Subcutaneous abdominal adipose tissue (tissue), 5 donors: ENCODE measurements at regions not wholly inside any gene's neighbourhood (a gene's known extent, or its start where the extent isn't known, plus 50 kb on each side); places are given as distances from the start of the nearest gene placed in this dataset.

ENCODE experiments used
- H3K27ac ChIP-seq: one replicate; pipeline ENCODE4 v1.7.0; 2013; ENCODE audit warnings: low read depth, mild to moderate bottlenecking, inconsistent platforms, low read length, moderate library complexity
- H3K27me3 ChIP-seq, 5 donors: one replicate each; pipeline ENCODE4 v1.7.0; 2013; ENCODE audit warnings: low read length in 5 of 5, inconsistent platforms in 1 of 5; ENCODE audit not compliant: control insufficient read depth in 5 of 5, insufficient read depth in 4 of 5
- H3K36me3 ChIP-seq, 5 donors: one replicate each; pipeline ENCODE4 v1.7.0; 2013; ENCODE audit warnings: low read length in 5 of 5; ENCODE audit not compliant: control insufficient read depth in 5 of 5, insufficient read depth in 5 of 5
- H3K4me1 ChIP-seq, 5 donors: one replicate each; pipeline ENCODE4 v1.7.0; 2013; ENCODE audit warnings: low read length in 5 of 5, mild to moderate bottlenecking in 3 of 5, moderate library complexity in 1 of 5; ENCODE audit not compliant: control insufficient read depth in 5 of 5, insufficient read depth in 5 of 5
- H3K4me3 ChIP-seq, 5 donors: one replicate each; pipeline ENCODE4 v1.7.0; 2013; ENCODE audit warnings: low read length in 5 of 5, low read depth in 1 of 5
- H3K9ac ChIP-seq, 5 donors: one replicate each; pipeline ENCODE4 v1.7.0; 2013; ENCODE audit warnings: low read length in 5 of 5, mild to moderate bottlenecking in 4 of 5, moderate library complexity in 3 of 5
- H3K9me3 ChIP-seq, 5 donors: one replicate each; pipeline ENCODE4 v1.7.0; 2013; ENCODE audit warnings: low read length in 5 of 5; ENCODE audit not compliant: control insufficient read depth in 5 of 5
- donor health status: healthy.
- donor health status: healthy.
- donor health status: healthy.
- donor health status: healthy.
- donor health status: healthy.

DNA sequence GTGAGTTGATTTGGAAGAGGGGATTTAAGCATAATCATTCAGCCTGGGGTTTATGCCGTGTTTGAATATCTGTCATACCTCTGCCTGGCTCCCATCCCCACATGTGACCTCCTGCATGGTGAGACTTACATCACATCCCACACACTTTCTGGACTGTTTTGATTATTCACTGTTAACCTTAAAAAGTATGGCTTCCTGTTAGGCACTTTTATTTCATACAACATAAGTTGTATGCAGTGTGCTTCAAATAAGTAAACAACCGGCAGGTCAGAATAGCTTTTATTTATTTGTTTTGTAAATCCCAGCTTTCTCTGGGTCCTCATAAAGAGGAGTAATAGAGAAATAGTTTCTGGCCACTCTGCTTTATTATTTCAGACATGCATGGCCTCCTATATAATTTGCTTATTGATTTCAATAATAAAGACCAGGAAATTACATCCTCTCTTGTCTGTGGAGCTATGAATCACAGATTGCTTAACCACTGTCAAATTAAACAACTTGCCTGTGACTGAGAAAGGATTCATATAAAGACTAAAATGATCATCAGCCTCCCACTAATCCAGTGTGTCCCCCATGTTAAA is 376.8 kb upstream of the ZFP42 start:
- H3K9ac ChIP-seq: no peak overlapping the region
- no peaks in the 10 kb centered on the region for H3K36me3 ChIP-seq
- H3K27ac ChIP-seq: no peak overlapping the region
- peaks cover 0 to 3% (median 0%) of the 10 kb centered on the region in 5 donors for H3K9me3 ChIP-seq
- H3K4me1 ChIP-seq: no peaks in the 10 kb centered on the region
- H3K4me3 ChIP-seq: no peak overlapping the region
- H3K27me3 ChIP-seq: no peaks in the 10 kb centered on the region

DNA sequence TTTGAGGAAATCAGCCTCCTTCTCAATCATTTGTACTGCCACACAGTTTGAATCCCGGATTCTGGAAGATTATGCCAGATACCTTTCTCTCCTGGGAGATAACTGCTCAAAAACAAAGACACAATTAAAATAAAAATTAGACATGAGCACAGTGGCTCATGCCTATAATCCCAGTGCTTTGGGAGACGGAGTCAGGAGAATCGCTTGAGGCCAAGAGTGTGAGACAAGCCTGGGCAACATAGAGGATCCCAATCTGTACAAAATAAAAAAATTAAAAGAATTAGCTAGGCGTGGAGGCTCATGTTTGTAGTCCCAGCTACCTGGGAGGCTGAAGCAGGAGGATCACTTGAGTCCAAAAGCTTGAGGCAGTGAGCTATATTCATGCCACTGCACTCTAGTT is 376.3 kb upstream of the ZFP42 start:
- H3K27ac ChIP-seq: no peak overlapping the region

DNA sequence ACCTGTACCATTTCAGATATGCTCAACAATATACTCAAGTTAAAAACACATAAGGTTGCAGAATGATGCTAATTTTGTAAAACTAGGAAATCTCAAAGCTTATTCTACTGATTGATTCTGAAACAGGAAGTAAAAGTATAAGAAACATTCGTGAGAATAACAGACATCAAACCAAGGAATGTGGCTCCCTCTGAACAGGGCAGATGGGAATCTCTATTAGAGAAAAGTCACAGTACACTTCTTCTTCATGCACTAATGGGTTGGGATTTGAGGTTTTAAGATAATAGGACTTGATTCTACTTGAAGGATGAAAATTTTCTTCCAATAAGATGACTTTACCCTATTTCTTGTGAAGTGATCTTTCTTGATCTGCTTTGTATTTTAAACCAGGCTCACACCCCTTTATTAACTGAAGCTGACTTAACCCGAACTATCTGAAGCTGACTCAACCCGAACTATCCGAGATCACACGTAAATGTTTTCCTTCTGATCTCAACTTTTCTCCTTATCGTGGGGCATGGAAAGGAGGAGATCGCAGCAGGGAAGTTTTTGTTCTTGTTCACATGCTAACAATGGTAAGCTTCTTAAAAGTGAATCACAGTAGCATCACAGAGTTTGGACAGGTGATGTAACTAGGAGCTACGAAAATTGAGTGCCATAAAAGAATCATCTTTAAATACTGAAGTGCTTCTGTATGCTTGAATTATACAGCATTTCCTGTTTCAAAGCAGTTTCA is 363.1 kb upstream of the ZFP42 start:
- Histone ChIP-seq H3K9ac (no peak overlapping the region), H3K36me3 (no peaks in the 10 kb centered on the region), H3K27me3 (no peaks in the 10 kb centered on the region), H3K4me3 (no peak overlapping the region), H3K9me3 (peaks cover 0 to 5% (median 0%) of the 10 kb centered on the region in 5 donors), H3K27ac (no peak overlapping the region), H3K4me1 (no peaks in the 10 kb centered on the region)

More for the DNA sequence above, 376.3 kb upstream of the ZFP42 start:
- H3K36me3 ChIP-seq: no peaks in the 10 kb centered on the region
- H3K9me3 ChIP-seq: peaks cover 0 to 7% (median 0%) of the 10 kb centered on the region in 5 donors
- no peaks in the 10 kb centered on the region for H3K4me1 ChIP-seq
- H3K4me3 ChIP-seq: no peak overlapping the region
- no peak overlapping the region for H3K9ac ChIP-seq
- no peaks in the 10 kb centered on the region for H3K27me3 ChIP-seq

DNA sequence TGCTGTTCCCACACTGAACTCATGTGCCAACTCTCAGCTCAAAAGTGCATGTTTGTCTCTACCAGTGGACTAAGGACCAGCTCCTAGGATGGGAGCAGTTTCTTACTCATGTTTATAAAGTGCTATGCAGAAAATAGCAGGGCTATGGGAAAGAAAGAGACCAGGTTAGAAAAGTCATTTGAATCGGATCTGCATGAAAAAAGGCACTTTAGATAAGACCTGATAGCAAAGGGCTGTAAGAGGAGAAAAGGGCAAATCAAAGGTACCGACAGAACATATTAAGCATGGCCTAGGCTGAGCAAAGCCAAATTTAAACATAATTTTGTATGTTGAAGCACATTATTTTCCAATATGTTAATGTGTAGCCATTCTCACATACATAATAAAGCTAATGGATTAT is 362.3 kb upstream of the ZFP42 start:
- Histone ChIP-seq H3K36me3 (no peaks in the 10 kb centered on the region), H3K9me3 (peaks cover 0 to 5% (median 0%) of the 10 kb centered on the region in 5 donors), H3K27me3 (no peaks in the 10 kb centered on the region), H3K27ac (no peak overlapping the region), H3K4me1 (no peaks in the 10 kb centered on the region), H3K4me3 (no peak overlapping the region), H3K9ac (no peak overlapping the region)

DNA sequence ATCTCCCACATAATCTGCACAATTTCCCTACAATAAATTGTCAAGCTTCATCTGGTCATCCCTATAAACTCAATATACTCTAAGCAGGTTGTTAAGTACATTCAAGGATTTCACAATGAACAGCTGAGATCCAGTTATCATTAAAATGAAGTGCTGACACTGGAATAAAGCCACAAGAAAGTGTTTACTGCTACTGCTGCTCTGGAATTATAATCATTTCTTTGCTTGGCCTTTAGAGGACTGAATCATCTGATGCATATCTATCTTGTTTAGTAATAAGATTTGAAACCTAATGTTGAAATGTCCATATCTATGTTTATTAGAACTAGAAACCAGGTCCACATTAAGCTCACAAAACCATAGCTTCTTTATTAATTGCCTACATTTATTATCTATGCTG is 338.6 kb upstream of the ZFP42 start:
- Histone ChIP-seq H3K9ac (no peak overlapping the region), H3K36me3 (no peaks in the 10 kb centered on the region), H3K9me3 (no peaks in the 10 kb centered on the region), H3K4me3 (no peak overlapping the region), H3K27ac (no peak overlapping the region), H3K27me3 (no peaks in the 10 kb centered on the region), H3K4me1 (no peaks in the 10 kb centered on the region)

DNA sequence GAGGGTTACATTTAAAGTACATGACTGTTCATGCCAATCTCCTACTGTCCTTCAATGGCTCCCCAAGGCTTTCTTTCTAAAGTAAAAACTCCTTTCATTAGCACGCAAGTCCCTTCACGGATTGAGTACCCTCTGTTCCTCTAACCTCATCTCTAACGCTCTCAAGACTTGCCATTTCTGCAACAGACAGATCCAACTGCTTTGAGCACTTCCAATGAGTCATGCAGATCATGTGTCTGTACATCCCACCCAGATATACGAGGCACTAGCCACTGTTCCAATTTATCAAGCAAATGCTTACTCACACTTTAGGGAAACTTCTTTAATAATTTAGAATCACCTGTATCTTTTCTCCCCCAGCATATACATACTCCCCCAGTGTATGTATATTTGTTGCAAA is 332.5 kb upstream of the ZFP42 start:
- Histone ChIP-seq H3K4me1 (peaks cover 0 to 5% (median 0%) of the 10 kb centered on the region in 5 donors), H3K9me3 (no peaks in the 10 kb centered on the region), H3K27ac (no peak overlapping the region), H3K36me3 (no peaks in the 10 kb centered on the region), H3K4me3 (no peak overlapping the region), H3K27me3 (no peaks in the 10 kb centered on the region), H3K9ac (no peak overlapping the region)

DNA sequence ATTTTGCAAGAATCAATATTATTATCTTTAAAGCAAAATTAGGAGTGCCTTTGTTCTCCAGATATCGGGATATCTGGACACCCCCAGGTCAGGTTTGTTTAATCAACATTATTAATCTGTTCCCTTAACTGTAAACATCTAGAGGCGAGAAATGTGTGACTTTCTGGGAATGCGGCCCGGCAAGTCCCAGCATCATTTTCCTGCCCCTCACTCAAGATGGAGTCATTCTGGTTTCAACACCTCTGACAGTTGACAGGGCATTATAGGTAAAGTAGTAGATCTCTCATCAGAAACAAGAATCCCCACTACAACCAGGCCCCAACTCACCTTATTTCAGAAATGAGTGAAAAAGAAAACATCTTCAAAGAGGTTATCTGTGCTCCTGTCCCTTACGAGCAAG is 331.6 kb upstream of the ZFP42 start:
- H3K9ac ChIP-seq: no peak overlapping the region
- H3K9me3 ChIP-seq: no peaks in the 10 kb centered on the region
- peaks cover 0 to 5% (median 0%) of the 10 kb centered on the region in 5 donors for H3K4me1 ChIP-seq
- H3K36me3 ChIP-seq: no peaks in the 10 kb centered on the region
- no peak overlapping the region for H3K27ac ChIP-seq
- H3K27me3 ChIP-seq: no peaks in the 10 kb centered on the region
- H3K4me3 ChIP-seq: no peak overlapping the region

DNA sequence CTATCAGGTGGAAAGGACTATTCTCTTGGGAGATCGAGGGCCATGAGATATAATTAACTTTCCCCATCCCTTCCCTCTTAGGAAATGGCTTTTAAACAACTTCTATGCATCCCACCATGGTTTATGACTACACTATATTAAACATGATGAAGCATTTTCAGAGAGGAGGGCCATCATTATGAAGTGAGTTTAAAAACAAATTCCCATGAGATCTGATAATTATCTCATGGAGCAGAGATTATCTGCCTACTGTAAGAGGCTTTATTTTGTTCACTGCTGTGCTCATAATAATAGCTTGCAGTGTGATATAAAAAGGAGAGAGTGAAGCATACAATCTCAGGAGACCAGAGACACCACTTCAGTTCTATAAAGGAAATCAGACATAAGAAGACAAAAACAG is 330.5 kb upstream of the ZFP42 start:
- no peaks in the 10 kb centered on the region for H3K27me3 ChIP-seq
- no peak overlapping the region for H3K27ac ChIP-seq
- no peak overlapping the region for H3K4me3 ChIP-seq
- peaks cover 0 to 5% (median 0%) of the 10 kb centered on the region in 5 donors for H3K4me1 ChIP-seq
- H3K36me3 ChIP-seq: no peaks in the 10 kb centered on the region
- H3K9me3 ChIP-seq: no peaks in the 10 kb centered on the region
- no peak overlapping the region for H3K9ac ChIP-seq

DNA sequence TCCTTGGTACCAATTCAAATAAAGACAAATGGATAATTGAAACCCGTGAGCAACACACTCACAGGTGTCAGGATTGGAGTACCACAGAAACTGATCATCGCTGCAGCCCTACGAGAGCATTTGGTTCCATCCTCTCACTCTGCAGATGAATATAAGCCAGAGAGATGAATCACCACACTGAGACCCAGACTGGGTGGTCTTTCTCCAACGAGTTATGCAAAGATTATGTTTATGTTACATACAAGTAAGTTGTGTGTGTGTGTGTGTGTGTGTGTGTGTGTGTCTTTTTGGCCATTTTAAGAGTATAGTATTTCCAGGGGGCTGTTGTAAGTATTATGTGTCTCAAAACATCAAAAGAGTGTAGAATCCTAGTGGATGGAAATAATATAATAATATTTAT is 329.5 kb upstream of the ZFP42 start:
- H3K27ac ChIP-seq: no peak overlapping the region
- H3K9me3 ChIP-seq: no peaks in the 10 kb centered on the region
- H3K36me3 ChIP-seq: no peaks in the 10 kb centered on the region
- H3K9ac ChIP-seq: no peak overlapping the region
- H3K4me3 ChIP-seq: no peak overlapping the region
- no peaks in the 10 kb centered on the region for H3K27me3 ChIP-seq
- peaks cover 0 to 5% (median 0%) of the 10 kb centered on the region in 5 donors for H3K4me1 ChIP-seq

DNA sequence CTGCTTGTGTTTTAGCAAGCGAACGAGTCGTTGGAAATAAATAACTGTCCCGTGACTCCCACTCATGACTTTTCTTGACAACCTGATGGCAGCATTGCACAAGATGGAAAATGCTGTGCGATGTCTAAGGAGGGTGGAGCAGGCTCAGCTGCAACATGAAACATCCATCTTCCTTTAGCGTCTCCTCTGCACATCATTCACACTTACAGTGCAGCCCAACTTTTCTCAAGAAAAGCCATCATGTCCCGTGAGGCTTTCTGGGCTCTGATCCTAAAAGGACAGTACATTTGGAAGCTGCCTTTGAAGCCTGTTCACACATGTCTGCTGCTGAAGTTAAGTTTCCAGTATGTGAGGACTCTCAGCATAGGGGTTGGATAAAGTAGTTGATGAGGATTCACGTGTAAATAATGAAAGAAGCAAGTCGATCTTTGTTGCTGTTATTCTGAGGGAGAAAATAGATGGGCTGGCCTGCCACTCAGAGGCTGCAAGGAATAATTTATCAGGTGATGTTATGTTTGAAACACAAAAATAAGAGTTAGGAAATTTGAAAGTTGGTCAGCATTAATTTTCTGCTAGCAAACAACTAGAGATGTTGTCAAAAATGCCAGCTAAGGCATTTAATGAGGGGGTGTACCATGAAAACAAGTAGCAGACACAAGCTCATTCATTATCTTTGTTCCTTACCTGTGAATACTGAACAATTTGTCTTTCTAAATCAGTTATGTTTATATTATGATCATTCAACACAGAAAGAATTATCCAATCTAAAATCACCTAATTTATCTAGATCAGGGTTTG is 328.7 kb upstream of the ZFP42 start:
- H3K4me3 ChIP-seq: no peak overlapping the region

More for the DNA sequence above, 328.7 kb upstream of the ZFP42 start:
- Histone ChIP-seq H3K27me3 (no peaks in the 10 kb centered on the region), H3K9ac (no peak overlapping the region), H3K4me1 (peaks cover 0 to 5% (median 0%) of the 10 kb centered on the region in 5 donors), H3K27ac (no peak overlapping the region), H3K36me3 (no peaks in the 10 kb centered on the region), H3K9me3 (no peaks in the 10 kb centered on the region)
